ENCODE measurements at regions not wholly inside any gene's neighbourhood (a gene's known extent, or its start where the extent isn't known, plus 50 kb on each side); places are given as distances from the start of the nearest gene placed in this dataset.

GRCh38 chr7:46972205-46972604 lies 609.7 kb downstream of the TNS3 start:
- TF ChIP-seq SIN3A (IDR thresholded peaks at IDR 0.05; ENCODE audit: borderline replicate concordance, insufficient read depth, low read length) (no peak), REST (IDR thresholded peaks at IDR 0.05; ENCODE audit: insufficient read depth in 1 of 2, low read depth in 2 of 2, low read length in 2 of 2) (no peak), TAF1 (IDR thresholded peaks at IDR 0.05; ENCODE audit: borderline replicate concordance, insufficient read depth, low read length) (no peak), POLR2AphosphoS5 (IDR thresholded peaks at IDR 0.05; ENCODE audit: low read depth, low read length) (no peak)
